Activated CD4-positive, CD25-positive, alpha-beta regulatory T cell treated with anti-CD3 and anti-CD28 coated beads, Interleukin-2, amount 50 U/mL, for 16 hours (primary cell): ENCODE measurements at regions not wholly inside any gene's neighbourhood (a gene's known extent, or its start where the extent isn't known, plus 50 kb on each side); places are given as distances from the start of the nearest gene placed in this dataset.
"Not testable (repeated sequence)": the region's sequence is repeated elsewhere in the genome, so short reads cannot be mapped to it uniquely, and the experiment has no call there.

Experiments used
- DNase-seq: peaks from one replicate; pipeline ENCODE4 v3.0.0-alpha.2; 2020; ENCODE audit warnings: low read depth, low spot score

DNA sequence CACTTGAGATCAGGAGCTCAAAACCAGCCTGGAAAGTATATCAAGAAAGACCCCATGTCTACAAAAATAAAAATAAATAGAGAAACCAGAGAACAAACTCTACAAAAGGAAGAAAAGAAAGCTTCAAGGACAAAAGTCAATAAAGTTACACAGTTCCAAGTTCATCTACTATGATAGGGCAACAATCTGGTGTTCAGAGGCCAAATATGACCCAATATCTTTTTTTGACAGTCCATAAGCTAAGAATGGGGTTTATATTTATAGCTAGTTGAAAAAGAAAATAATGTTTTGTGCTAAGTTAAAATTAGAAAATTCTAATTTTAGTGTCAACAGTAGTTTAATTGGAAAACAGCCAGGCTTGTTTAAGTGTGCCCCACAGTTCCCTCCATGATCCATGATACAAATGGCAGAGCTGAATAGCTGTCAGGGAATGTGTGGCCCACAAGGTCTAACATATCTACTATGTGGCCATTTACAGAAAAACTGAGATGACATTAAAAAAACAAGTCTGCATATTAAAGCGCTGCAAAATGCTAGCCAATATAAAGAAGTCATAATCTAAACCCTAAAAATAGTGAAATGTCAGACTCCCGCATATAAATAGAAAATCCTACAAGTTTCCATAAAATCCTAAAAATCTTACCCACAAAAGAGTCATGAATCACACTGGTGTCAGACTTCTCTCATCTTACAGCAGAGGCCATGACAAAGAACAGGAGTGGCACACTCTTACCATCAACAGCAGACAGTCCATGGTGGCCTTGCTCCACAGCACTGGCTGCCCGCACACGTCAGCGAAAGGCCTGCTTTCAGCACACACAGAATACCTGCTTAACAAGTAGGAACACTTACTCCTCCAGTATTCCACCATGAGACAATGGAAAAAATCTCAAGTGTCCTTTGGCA lies 281.9 kb upstream of the HSFY2 start:
- DNase-seq, result no peak

DNA sequence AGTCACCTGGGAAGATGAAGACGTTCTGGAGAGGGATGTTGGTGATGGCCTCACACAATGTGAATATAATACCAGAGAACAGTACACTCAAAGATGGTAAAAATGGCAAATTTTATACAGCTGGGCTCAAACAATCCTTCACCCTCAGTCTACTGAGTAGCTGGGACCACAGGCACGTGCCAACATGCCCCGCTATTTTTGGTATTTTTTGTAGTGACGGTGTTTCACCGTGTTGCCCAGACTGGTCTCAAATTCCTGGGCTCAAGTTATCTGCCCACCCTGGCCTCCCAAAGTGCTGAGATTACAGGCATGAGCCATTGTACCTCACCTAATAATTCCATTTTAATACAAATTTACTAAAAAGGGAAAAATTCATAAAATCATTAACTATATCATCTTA lies 280.3 kb upstream of the HSFY2 start:
- DNase-seq, result no peak

- DNase-seq, result no peak
Observed at GRCh38 chrY:19051021-19051420, 277.5 kb upstream of the HSFY2 start.

DNA sequence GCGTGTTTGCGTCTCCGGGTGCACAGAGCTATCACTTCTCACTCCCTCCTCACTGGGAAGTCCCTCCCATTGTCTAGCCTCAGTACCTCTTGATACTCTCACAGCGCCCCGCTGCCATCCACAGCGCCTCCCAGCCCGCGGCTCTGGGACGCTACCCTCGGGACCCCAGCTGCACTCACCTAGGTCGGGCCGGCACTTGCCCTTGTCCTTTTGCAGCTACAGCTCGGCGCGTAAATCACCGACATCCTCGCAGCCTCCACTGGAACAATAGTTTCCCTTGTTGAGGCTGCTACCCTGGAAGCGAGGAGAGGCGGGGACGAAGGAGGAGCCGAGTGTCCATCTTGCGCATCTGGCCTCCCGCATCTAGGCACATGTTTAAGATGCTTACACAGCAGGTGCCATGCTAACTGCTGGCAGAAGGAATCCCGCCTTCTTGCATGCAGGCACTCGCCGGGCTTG lies 269.5 kb upstream of the HSFY2 start:
- no peak for DNase-seq

- DNase-seq, result no peak
Observed at GRCh38 chrY:19042306-19042958, 268.9 kb upstream of the HSFY2 start.

GRCh38 chrY:19026631-19027030 lies 253.1 kb upstream of the HSFY2 start:
- DNase-seq, result no peak

DNA sequence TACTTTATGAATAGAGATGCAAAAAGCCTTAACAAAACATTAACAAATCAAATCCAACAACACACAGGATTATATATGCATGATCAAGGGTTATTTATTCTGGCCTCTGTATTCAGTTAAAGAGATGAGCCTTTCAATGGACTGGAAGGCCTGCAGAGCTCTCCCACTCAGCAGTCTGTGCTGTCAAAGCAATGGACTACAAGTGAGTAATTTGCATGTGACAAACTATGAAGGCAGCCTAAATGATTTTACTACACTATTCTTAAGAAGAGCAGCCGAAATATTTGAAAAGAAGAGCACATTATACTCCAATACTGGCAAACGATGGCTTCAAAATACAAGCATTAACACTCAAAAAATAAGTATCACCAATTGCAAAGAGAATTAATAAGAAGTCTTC lies 250.4 kb upstream of the HSFY2 start:
- DNase-seq, result no peak

DNA sequence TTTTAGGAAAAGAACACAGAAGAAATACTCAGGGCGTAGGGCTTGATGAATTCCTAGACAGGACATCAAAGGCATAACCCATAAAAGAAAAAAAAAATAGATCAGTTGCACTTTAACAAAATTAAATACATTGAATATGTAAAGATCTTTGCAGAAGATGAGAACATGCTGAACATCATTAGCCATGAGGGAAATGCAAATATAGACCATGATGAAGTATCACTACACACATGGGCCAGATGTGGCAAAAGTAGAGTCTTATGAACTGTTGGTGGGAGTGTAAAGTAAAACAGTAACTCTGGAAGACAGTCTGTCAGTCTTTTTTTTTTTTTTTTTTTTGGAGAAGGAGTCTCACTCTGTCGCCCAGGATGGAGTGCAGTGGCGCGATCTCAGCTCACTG lies 246.7 kb upstream of the HSFY2 start:
- no peak for DNase-seq

DNA sequence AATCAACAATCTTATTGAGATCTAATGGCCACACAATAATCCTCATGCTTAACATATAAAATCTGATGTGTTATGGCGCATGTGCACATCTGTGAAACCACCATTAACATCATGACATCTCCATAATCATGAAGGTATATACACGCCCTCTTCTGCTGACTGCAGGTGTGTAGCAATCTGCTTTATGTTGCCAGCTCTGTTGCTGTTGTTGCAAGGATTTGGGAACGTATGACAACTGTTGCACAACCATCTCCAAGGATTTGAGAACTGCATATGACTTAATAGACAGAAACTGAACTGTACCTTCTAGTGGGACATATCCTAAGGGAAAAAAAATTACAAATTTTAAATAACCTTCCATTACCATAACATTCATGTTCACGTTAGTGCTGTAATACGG lies 243.5 kb upstream of the HSFY2 start:
- DNase-seq, result no peak

GRCh38 chrY:19015854-19016253 lies 242.3 kb upstream of the HSFY2 start:
- no peak for DNase-seq

GRCh38 chrY:19015213-19015612 lies 241.7 kb upstream of the HSFY2 start:
- DNase-seq, result no peak

GRCh38 chrY:19012985-19013384 lies 239.4 kb upstream of the HSFY2 start:
- no peak for DNase-seq

- DNase-seq, result no peak
Observed at GRCh38 chrY:19011605-19012090, 238.1 kb upstream of the HSFY2 start.

- no peak for DNase-seq
Observed at GRCh38 chrY:19006234-19006633, 232.7 kb upstream of the HSFY2 start.

GRCh38 chrY:19005579-19005978 lies 232.0 kb upstream of the HSFY2 start:
- no peak for DNase-seq

- DNase-seq, result no peak
Observed at GRCh38 chrY:18997635-18998240, 224.2 kb upstream of the HSFY2 start.

DNA sequence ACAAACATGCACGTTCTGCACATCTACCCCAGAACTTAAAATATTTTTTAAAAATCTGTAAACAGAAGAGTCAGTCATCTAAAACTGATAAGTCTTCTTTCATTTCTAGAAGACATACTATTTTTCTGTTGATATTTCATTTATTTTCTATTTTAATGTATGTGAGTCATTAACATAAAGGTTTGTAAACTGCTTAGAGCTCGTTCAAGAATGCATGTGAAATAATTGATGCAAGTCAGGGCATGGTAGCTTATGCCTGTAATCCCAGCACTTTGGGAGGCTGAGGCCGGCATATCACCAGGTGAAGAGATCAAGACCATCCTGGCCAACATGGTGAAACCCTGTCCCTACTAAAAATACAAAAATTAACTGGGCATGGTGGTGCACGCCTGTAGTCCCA lies 219.9 kb upstream of the HSFY2 start:
- no peak for DNase-seq

- DNase-seq, result not testable (repeated sequence)
Observed at GRCh38 chrY:18992684-18993083, 219.1 kb upstream of the HSFY2 start.

DNA sequence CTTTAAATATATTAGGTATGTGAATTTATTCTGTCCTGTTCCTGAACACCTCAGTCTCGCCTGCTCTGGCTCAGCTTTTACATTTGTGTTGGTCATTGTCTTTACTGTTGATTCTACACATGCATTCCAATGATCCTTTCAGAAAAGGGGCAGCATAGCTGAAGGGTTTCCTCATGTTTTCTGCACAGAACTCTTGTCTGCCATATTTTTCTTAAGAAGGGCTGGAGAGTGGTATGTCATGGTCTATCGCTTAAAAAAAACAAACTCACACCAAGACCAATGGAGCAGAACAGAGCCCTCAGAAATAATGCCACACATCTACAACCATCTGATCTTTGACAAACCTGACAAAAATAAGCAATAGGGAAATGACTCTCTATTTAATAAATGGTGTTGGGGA lies 215.8 kb upstream of the HSFY2 start:
- DNase-seq, result no peak

DNA sequence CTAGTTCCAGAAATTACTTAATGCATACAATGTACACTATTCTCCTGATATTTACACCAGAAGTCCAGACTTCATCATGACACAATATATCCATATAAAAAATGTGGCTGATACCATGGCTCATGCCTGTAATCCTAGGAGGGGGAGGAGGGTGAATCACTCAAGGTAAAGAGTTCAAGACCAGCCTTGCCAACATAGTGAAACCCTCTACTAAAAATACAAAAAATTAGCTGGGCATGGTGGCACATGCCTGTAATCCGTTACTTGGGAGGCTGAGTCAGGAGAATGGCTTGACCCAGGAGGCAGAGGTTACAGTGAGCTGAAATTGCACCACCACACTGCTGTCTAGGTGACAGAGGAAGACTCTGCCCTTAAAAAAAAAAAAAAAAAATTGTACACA lies 192.5 kb upstream of the HSFY2 start:
- no peak for DNase-seq

DNA sequence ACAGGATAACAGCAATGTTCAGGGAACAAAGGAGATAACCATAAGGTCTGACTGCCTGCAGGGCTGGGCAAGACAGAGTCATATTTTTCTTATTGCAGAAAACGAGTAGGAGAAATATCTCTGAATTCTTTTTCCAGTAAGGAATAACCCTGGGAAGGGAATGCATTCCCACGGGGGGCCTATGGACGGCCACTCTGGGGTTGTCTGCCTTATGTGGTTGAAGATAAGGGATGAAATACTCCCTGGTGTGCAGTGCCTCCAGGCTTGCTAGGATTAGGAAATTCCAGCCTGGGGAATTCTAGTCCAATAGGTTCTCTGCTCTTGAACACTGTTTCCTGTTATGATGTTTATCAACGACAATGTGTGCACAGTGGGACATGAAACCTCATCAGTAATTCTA lies 185.3 kb upstream of the HSFY2 start:
- no peak for DNase-seq

DNA sequence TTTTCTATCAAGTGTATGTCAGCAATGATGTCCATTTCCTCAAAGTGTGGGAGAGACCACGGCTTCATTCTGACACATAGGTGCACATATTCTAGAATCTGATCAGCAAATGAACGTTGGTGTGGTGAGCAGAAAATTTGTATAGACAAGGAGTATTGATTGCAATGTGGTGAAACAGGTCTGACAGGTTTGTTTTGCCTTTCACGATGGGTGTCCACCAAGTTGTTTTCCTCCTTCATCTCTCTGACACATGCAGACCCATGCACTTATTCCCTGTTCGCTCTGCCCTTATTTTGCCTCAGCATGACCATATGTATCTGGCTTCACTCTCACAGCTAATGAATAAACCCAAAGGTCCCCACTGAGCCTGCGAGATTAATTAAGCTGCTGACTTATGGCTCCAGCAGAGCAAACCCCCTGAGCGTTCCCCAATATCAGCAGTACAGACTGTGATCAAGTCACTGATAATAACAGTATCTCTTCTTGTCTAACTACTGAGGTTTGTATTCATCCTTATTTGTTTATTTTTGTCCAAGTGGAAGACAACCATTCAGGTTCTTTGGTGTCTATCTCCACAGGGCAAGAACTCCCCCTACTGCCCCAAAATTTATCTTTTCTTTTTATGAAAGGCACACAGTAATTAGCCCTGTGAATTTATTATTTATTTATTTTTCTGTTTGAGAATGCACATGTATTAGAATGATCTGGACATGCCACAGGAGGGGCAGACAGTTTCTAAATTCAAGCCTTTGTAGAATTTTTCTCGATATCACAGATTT lies 178.3 kb upstream of the HSFY2 start:
- no peak for DNase-seq
